SK-N-SH (cell line): ENCODE measurements at regions not wholly inside any gene's neighbourhood (a gene's known extent, or its start where the extent isn't known, plus 50 kb on each side); places are given as distances from the start of the nearest gene placed in this dataset.

Experiments used
- CTCF ChIA-PET: fragments of 300-600, 350-600 bp; formaldehyde crosslinking; extraction: SDS; loops from one replicate; lab custom pipeline; 2021; lab: Yijun Ruan, JAX
- POLR2A ChIA-PET: fragments of 350-600 bp; sonication (Branson Sonifier 250); formaldehyde crosslinking; extraction: SDS; loops from one replicate; lab custom pipeline; 2020; ENCODE audit warnings: antibody characterized with exemption, inconsistent platforms; lab: Yijun Ruan, JAX
- DNase-seq: peaks from one replicate; pipeline ENCODE4 v3.0.0; 2012
- H2AFZ ChIP-seq: fragments of 200-600 bp; sonication (generic); 2 replicates; pipeline ENCODE4 v1.8.1; 2016; ENCODE audit warnings: antibody characterized with exemption, mild to moderate bottlenecking, low read depth
- H3F3A ChIP-seq: fragments of 200-600 bp; sonication (generic); replicated peaks from 2 replicates; pipeline ENCODE3; 2016; ENCODE audit warnings: antibody characterized with exemption, mild to moderate bottlenecking; ENCODE audit not compliant: insufficient read depth
- H3K27ac ChIP-seq, 2 experiments: fragments of 200-500 bp in 1 of 2; fragments of 200-600 bp in 1 of 2; sonication (Bioruptor generic) in 1 of 2; sonication (generic), shearing (Covaris generic) in 1 of 2; 2 replicates each; pipeline versions ENCODE4 v1.5.1 to v1.6.1; 2014 to 2016; ENCODE audit warnings: low read depth in 2 of 2, inconsistent platforms in 1 of 2, low read length in 1 of 2, mild to moderate bottlenecking in 1 of 2, mixed read lengths in 1 of 2
- H3K27me3 ChIP-seq: fragments of 200-600 bp; sonication (generic), shearing (Covaris generic); 2 replicates; pipeline ENCODE4 v1.6.1; 2016; ENCODE audit warnings: mixed run types; ENCODE audit not compliant: insufficient read depth
- H3K36me3 ChIP-seq, 2 experiments: fragments of 200-500 bp in 1 of 2; fragments of 200-600 bp in 1 of 2; sonication (Bioruptor generic) in 1 of 2; sonication (generic) in 1 of 2; replicated peaks in 1 of 2; 2 replicates each; pipeline versions ENCODE3 to v1.5.1; 2014 to 2016; ENCODE audit warnings: low read length in 1 of 2, mild to moderate bottlenecking in 1 of 2; ENCODE audit not compliant: insufficient read depth in 2 of 2, control insufficient read depth in 1 of 2
- H3K4me1 ChIP-seq, 2 experiments: fragments of 200-500 bp in 1 of 2; fragments of 200-600 bp in 1 of 2; sonication (Bioruptor generic) in 1 of 2; sonication (generic), shearing (Covaris generic) in 1 of 2; 2 replicates each; pipeline versions ENCODE4 v1.5.1 to v1.6.1; 2014 to 2016; ENCODE audit warnings: low read depth in 1 of 2, low read length in 1 of 2, mixed run types in 1 of 2; ENCODE audit not compliant: insufficient read depth in 2 of 2, control insufficient read depth in 1 of 2
- H3K4me2 ChIP-seq: fragments of 200-600 bp; sonication (generic), shearing (Covaris generic); 2 replicates; pipeline ENCODE4 v1.6.1; 2017; ENCODE audit warnings: mixed run types
- H3K4me3 ChIP-seq, 2 experiments: fragments of 200-500 bp in 1 of 2; fragments of 200-600 bp in 1 of 2; sonication (Bioruptor generic) in 1 of 2; sonication (generic), shearing (Covaris generic) in 1 of 2; 2 replicates each; pipeline versions ENCODE4 v1.5.1 to v1.8.1; 2014 to 2016; ENCODE audit warnings: low read depth in 2 of 2, inconsistent platforms in 1 of 2, low read length in 1 of 2, mild to moderate bottlenecking in 1 of 2, mixed read lengths in 1 of 2, moderate library complexity in 1 of 2
- H3K79me2 ChIP-seq: fragments of 200-600 bp; sonication (generic); 2 replicates; pipeline ENCODE4 v1.8.1; 2017; ENCODE audit warnings: mild to moderate bottlenecking; ENCODE audit not compliant: insufficient read depth
- H3K9ac ChIP-seq: fragments of 200-600 bp; sonication (generic); 2 replicates; pipeline ENCODE4 v1.6.1; 2017; ENCODE audit warnings: mixed run types
- H3K9me2 ChIP-seq: fragments of 200-600 bp; sonication (generic); 2 replicates; pipeline ENCODE4 v1.6.1; 2017; ENCODE audit warnings: mixed run types
- H3K9me3 ChIP-seq: fragments of 200-600 bp; sonication (generic); 2 replicates; pipeline ENCODE4 v1.6.1; 2017; ENCODE audit warnings: mixed run types, mild to moderate bottlenecking, moderate library complexity
- H4K20me1 ChIP-seq: fragments of 200-600 bp; sonication (generic); 2 replicates; pipeline ENCODE4 v1.6.1; 2017; ENCODE audit warnings: mild to moderate bottlenecking, mixed run types; ENCODE audit not compliant: insufficient read depth
- CTCF ChIP-seq: fragments of 200-600 bp; sonication (generic); IDR thresholded peaks from 2 replicates; pipeline ENCODE4 v1.6.1; 2017; ENCODE audit warnings: antibody characterized with exemption, mild to moderate bottlenecking, moderate library complexity
- ELF1 ChIP-seq: IDR thresholded peaks from 2 replicates; pipeline ENCODE4 v1.4.0; 2012
- EP300 ChIP-seq, 2 experiments: IDR thresholded peaks; 2 replicates each; pipeline versions ENCODE4 v1.4.0 to v1.6.1; 2012; ENCODE audit warnings: borderline replicate concordance in 1 of 2, low read depth in 1 of 2, low read length in 1 of 2
- FOSL2 ChIP-seq: IDR thresholded peaks from 2 replicates; pipeline ENCODE4 v1.4.0; 2012; ENCODE audit warnings: low read depth, mild to moderate bottlenecking, moderate library complexity, borderline replicate concordance
- FOXM1 ChIP-seq: IDR thresholded peaks from 2 replicates; pipeline ENCODE4 v1.4.0; 2012; ENCODE audit warnings: low read depth, mild to moderate bottlenecking
- GATA2 ChIP-seq: sonication (generic); formaldehyde crosslinking; IDR thresholded peaks from 2 replicates; pipeline ENCODE4 v1.5.0; 2020; ENCODE audit warnings: mild to moderate bottlenecking, missing genetic modification reagents
- IRF3 ChIP-seq: fragments of 150-350 bp; IDR thresholded peaks from 2 replicates; pipeline ENCODE4 v1.6.1; 2016; ENCODE audit warnings: mild to moderate bottlenecking, low read depth, low read length
- JUND ChIP-seq: IDR thresholded peaks from 2 replicates; pipeline ENCODE4 v1.4.0; 2012
- MAX ChIP-seq: IDR thresholded peaks from 2 replicates; pipeline ENCODE4 v1.4.0; 2012; ENCODE audit warnings: low read depth
- MXI1 ChIP-seq: IDR thresholded peaks from 2 replicates; pipeline ENCODE4 v1.6.1; 2012; ENCODE audit warnings: mild to moderate bottlenecking, low read depth, low read length, improper control_type of control experiment
- NRF1 ChIP-seq: IDR thresholded peaks from 2 replicates; pipeline ENCODE4 v1.6.1; 2012; ENCODE audit warnings: low read depth, mild to moderate bottlenecking, low read length
- POLR2AphosphoS5 ChIP-seq: IDR thresholded peaks from 2 replicates; pipeline ENCODE4 v1.6.1; 2012; ENCODE audit warnings: low read depth, low read length
- RCOR1 ChIP-seq: fragments of 150-350 bp; IDR thresholded peaks from 2 replicates; pipeline ENCODE4 v1.6.1; 2017; ENCODE audit warnings: antibody characterized with exemption, low read length
- REST ChIP-seq: IDR thresholded peaks from 2 replicates; pipeline ENCODE4 v1.6.1; 2012; ENCODE audit warnings: mild to moderate bottlenecking, low read depth, low read length, moderate library complexity
- SIN3A ChIP-seq: IDR thresholded peaks from 2 replicates; pipeline ENCODE4 v1.6.1; 2012; ENCODE audit warnings: low read depth, mild to moderate bottlenecking, low read length, moderate library complexity, borderline replicate concordance
- TAF1 ChIP-seq: IDR thresholded peaks from 2 replicates; pipeline ENCODE4 v1.6.1; 2012; ENCODE audit warnings: low read depth, mild to moderate bottlenecking, low read length, moderate library complexity, borderline replicate concordance
- TEAD4 ChIP-seq: IDR thresholded peaks from 2 replicates; pipeline ENCODE4 v1.4.0; 2012; ENCODE audit warnings: mild to moderate bottlenecking, borderline replicate concordance; ENCODE audit not compliant: insufficient read depth
- YY1 ChIP-seq: IDR thresholded peaks from 2 replicates; pipeline ENCODE4 v1.4.0; 2012; ENCODE audit warnings: low read depth, mild to moderate bottlenecking
- ZBTB33 ChIP-seq: IDR thresholded peaks from 2 replicates; pipeline ENCODE4 v1.4.0; 2012; ENCODE audit warnings: low read depth, borderline replicate concordance
- WGBS: methylation state at CpG from one replicate; pipeline ENCODE4 v1.1.6; 2017; ENCODE audit warnings: low lambda C conversion rate; 5-methylcytosine and 5-hydroxymethylcytosine counted together

- WGBS = 4% methylated on average over 4 of the region's 4 CpGs
- Histone ChIP-seq H4K20me1 (no peaks in the 10 kb centered on the region), H3K27me3 (no peaks in the 10 kb centered on the region)
Observed at GRCh38 chr22:34931026-34931425, 134.9 kb upstream of the ISX start.

More at GRCh38 chr22:34931026-34931425, 134.9 kb upstream of the ISX start:
- Histone ChIP-seq H3F3A (no peaks in the 10 kb centered on the region), H3K27ac (no peak overlapping the region), H3K4me2 (no peak overlapping the region), H3K9me3 (no peaks in the 10 kb centered on the region), H3K79me2 (no peaks in the 10 kb centered on the region), H3K9me2 (no peaks in the 10 kb centered on the region), H3K36me3 (no peaks in the 10 kb centered on the region), H3K4me3 (no peak overlapping the region), H3K9ac (no peak overlapping the region), H3K4me1 (no peaks in the 10 kb centered on the region), H2AFZ (no peak overlapping the region)
- TF ChIP-seq ELF1 = no peak
- TF ChIP-seq SIN3A = no peak
- no peak for TF ChIP-seq IRF3
- no peak for TF ChIP-seq REST
- no peak for TF ChIP-seq TAF1
- TF ChIP-seq RCOR1 = no peak
- no peak for TF ChIP-seq EP300 (IDR thresholded peaks at IDR 0.05; ENCODE audit: borderline replicate concordance in 1 of 2, low read depth in 1 of 2, low read length in 1 of 2)
- TF ChIP-seq NRF1 = no peak
- no peak for TF ChIP-seq MAX
- no peak for TF ChIP-seq CTCF
- TF ChIP-seq POLR2AphosphoS5 = no peak
- no peak for TF ChIP-seq JUND
- no peak for TF ChIP-seq YY1
- TF ChIP-seq TEAD4 = no peak
- TF ChIP-seq GATA2 = no peak
- no peak for TF ChIP-seq FOXM1
- no peak for TF ChIP-seq FOSL2
- no peak for TF ChIP-seq MXI1
- no peak for TF ChIP-seq ZBTB33
- CTCF ChIA-PET = no interaction called here
- POLR2A ChIA-PET = no interaction called here
- no peak for DNase-seq
